Gastroesophageal sphincter (tissue), 3 donors: ENCODE measurements at regions not wholly inside any gene's neighbourhood (a gene's known extent, or its start where the extent isn't known, plus 50 kb on each side); places are given as distances from the start of the nearest gene placed in this dataset.

ENCODE experiments used
- CTCF ChIP-seq, 4 experiments: fragments of 200-600 bp in 2 of 4; fragments of 450-650 bp in 2 of 4; sonication (generic) in 1 of 4; IDR thresholded peaks; one replicate each; pipeline ENCODE4 v1.5.1; 2017 to 2019; ENCODE audit warnings: antibody characterized with exemption in 4 of 4, mild to moderate bottlenecking in 2 of 4, moderate library complexity in 2 of 4
- EP300 ChIP-seq: sonication (generic); formaldehyde crosslinking; IDR thresholded peaks from one replicate; pipeline ENCODE4 v1.6.1; 2017; ENCODE audit warnings: antibody characterized with exemption, mild to moderate bottlenecking

GRCh38 chr12:69000540-69001243 lies 67.7 kb upstream of the CPM start:
- no peak for TF ChIP-seq CTCF (IDR thresholded peaks at IDR 0.05)
- no peak for TF ChIP-seq EP300
